Testis (tissue), 2 donors: ENCODE measurements at regions not wholly inside any gene's neighbourhood (a gene's known extent, or its start where the extent isn't known, plus 50 kb on each side); places are given as distances from the start of the nearest gene placed in this dataset.

ENCODE experiments used
- CTCF ChIP-seq, 3 experiments: fragments of 450-650 bp in 2 of 3; fragments of 200-600 bp in 1 of 3; sonication (generic) in 1 of 3; IDR thresholded peaks; one replicate each; pipeline ENCODE4 v1.5.1; 2016 to 2019; ENCODE audit warnings: antibody characterized with exemption in 3 of 3, mild to moderate bottlenecking in 2 of 3, moderate library complexity in 1 of 3
- POLR2A ChIP-seq: fragments of 450-650 bp; IDR thresholded peaks from one replicate; pipeline ENCODE4 v1.6.1; 2017; ENCODE audit warnings: antibody characterized with exemption, mild to moderate bottlenecking, moderate library complexity

GRCh38 chr12:69024413-69024812 lies 91.4 kb upstream of the CPM start:
- TF ChIP-seq CTCF (IDR thresholded peaks at IDR 0.05) (no peak), POLR2A (no peak)
